ENCODE measurements at regions not wholly inside any gene's neighbourhood (a gene's known extent, or its start where the extent isn't known, plus 50 kb on each side); places are given as distances from the start of the nearest gene placed in this dataset.

GRCh38 chr10:130621231-130621775 lies 485.1 kb downstream of the GLRX3 start:
- no peaks in the 10 kb centered on the region for H3K27me3 ChIP-seq (ENCODE audit: insufficient read depth, low read depth)
- H2AFZ ChIP-seq (ENCODE audit: low read depth), result no peak overlapping the region
- H3K9ac ChIP-seq, result no peak overlapping the region
- no peak overlapping the region for H3K27ac ChIP-seq
- H3K36me3 ChIP-seq (ENCODE audit: insufficient read depth), result no peaks in the 10 kb centered on the region
- no peak overlapping the region for H3K4me3 ChIP-seq (IDR thresholded peaks at IDR 0.05; ENCODE audit: insufficient read depth, low read depth, low read length)
- H4K20me1 ChIP-seq (ENCODE audit: insufficient read depth), result no peaks in the 10 kb centered on the region
- no peak for TF ChIP-seq CTCF (conservative IDR thresholded peaks at IDR 0.05; ENCODE audit: low read depth, low read length)
- no peaks in the 10 kb centered on the region for H3K4me1 ChIP-seq (ENCODE audit: low read depth, poor library complexity, severe bottlenecking)
- no peaks in the 10 kb centered on the region for H3K79me2 ChIP-seq (ENCODE audit: insufficient read depth, low read depth)
- H3K4me2 ChIP-seq, result no peak overlapping the region

GRCh38 chr10:130623680-130624267 lies 487.6 kb downstream of the GLRX3 start:
- Histone ChIP-seq H3K4me2 (no peak overlapping the region), H3K27ac (no peak overlapping the region), H2AFZ (ENCODE audit: low read depth) (no peak overlapping the region), H3K79me2 (ENCODE audit: insufficient read depth, low read depth) (no peaks in the 10 kb centered on the region), H3K4me1 (ENCODE audit: low read depth, poor library complexity, severe bottlenecking) (no peaks in the 10 kb centered on the region), H3K36me3 (ENCODE audit: insufficient read depth) (no peaks in the 10 kb centered on the region), H3K9ac (no peak overlapping the region), H3K27me3 (ENCODE audit: insufficient read depth, low read depth) (no peaks in the 10 kb centered on the region), H3K4me3 (IDR thresholded peaks at IDR 0.05; ENCODE audit: insufficient read depth, low read depth, low read length) (no peak overlapping the region), H4K20me1 (ENCODE audit: insufficient read depth) (no peaks in the 10 kb centered on the region)
- no peak for TF ChIP-seq CTCF (conservative IDR thresholded peaks at IDR 0.05; ENCODE audit: low read depth, low read length)

- Histone ChIP-seq H3K36me3 (ENCODE audit: insufficient read depth) (no peaks in the 10 kb centered on the region), H2AFZ (ENCODE audit: low read depth) (no peak overlapping the region), H3K79me2 (ENCODE audit: insufficient read depth, low read depth) (no peaks in the 10 kb centered on the region), H3K27me3 (ENCODE audit: insufficient read depth, low read depth) (no peaks in the 10 kb centered on the region), H3K9ac (no peak overlapping the region), H3K4me3 (IDR thresholded peaks at IDR 0.05; ENCODE audit: insufficient read depth, low read depth, low read length) (no peak overlapping the region), H3K27ac (no peak overlapping the region), H4K20me1 (ENCODE audit: insufficient read depth) (no peaks in the 10 kb centered on the region), H3K4me1 (ENCODE audit: low read depth, poor library complexity, severe bottlenecking) (no peaks in the 10 kb centered on the region), H3K4me2 (no peak overlapping the region)
- TF ChIP-seq CTCF (conservative IDR thresholded peaks at IDR 0.05; ENCODE audit: low read depth, low read length), result no peak
Observed at GRCh38 chr10:130627346-130628045, 491.3 kb downstream of the GLRX3 start.

- Histone ChIP-seq H3K27ac (no peak overlapping the region), H3K79me2 (ENCODE audit: insufficient read depth, low read depth) (no peaks in the 10 kb centered on the region), H3K27me3 (ENCODE audit: insufficient read depth, low read depth) (no peaks in the 10 kb centered on the region), H3K36me3 (ENCODE audit: insufficient read depth) (no peaks in the 10 kb centered on the region), H4K20me1 (ENCODE audit: insufficient read depth) (no peaks in the 10 kb centered on the region), H3K4me3 (IDR thresholded peaks at IDR 0.05; ENCODE audit: insufficient read depth, low read depth, low read length) (no peak overlapping the region), H3K4me2 (no peak overlapping the region), H2AFZ (ENCODE audit: low read depth) (no peak overlapping the region), H3K9ac (no peak overlapping the region), H3K4me1 (ENCODE audit: low read depth, poor library complexity, severe bottlenecking) (no peaks in the 10 kb centered on the region)
- no peak for TF ChIP-seq CTCF (conservative IDR thresholded peaks at IDR 0.05; ENCODE audit: low read depth, low read length)
Observed at GRCh38 chr10:130630135-130630534, 493.9 kb downstream of the GLRX3 start.

All from KMS-11 (cell line).